ENCODE measurements at regions not wholly inside any gene's neighbourhood (a gene's known extent, or its start where the extent isn't known, plus 50 kb on each side); places are given as distances from the start of the nearest gene placed in this dataset.
A peak's percentile ranks its signal among the peaks of the same experiment; 100 is the strongest.
"Not testable (repeated sequence)": the region's sequence is repeated elsewhere in the genome, so short reads cannot be mapped to it uniquely, and the experiment has no call there.

GRCh38 chr4:116639070-116639577 is 446.3 kb downstream of the TRAM1L1 start:
- no peak for DNase-seq

DNA sequence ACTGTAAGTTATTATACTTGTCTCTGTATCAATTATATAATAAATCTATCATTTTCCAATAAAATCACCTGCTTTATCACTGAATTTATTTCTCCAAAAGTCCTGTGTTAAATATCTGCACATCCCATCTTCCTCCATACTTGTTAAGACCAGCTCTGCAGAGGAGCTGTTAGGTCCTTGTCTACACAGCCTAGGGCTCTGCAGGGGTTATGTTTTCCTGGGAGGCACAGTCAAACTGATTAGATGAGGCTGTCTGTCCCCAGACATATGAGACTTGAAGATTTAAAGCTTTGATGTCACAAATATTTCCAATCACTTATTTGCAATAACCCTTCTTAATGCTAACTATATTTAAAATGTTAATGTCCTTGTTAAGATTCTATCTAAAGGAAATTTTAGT is 446.8 kb downstream of the TRAM1L1 start:
- DNase-seq = no peak

- no peak for DNase-seq
Observed at GRCh38 chr4:116636917-116637316, 448.5 kb downstream of the TRAM1L1 start.

- no peak for DNase-seq
Observed at GRCh38 chr4:116632269-116632668, 453.1 kb downstream of the TRAM1L1 start.

- no peak for DNase-seq
Observed at GRCh38 chr4:116628598-116628997, 456.8 kb downstream of the TRAM1L1 start.

- DNase-seq = no peak
Observed at GRCh38 chr4:116627545-116627944, 457.8 kb downstream of the TRAM1L1 start.

DNA sequence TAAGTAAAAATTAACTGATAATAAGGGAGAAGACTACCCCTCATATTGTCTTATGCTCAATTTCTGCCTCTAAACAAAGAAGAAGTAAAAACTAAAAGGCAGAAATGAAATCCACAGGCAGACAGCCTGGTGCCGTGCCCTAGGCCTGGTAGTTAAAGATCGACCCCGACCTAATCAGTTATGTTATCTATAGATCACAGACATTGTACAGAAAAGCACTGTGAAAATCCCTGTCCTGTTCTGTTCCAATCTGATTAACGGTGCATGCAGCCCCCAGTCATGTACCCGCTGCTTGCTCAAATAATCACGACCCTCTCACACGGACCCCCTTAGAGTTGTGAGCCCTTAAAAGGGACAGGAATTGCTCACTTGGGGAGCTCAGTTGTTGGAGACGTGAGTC is 465.9 kb downstream of the TRAM1L1 start:
- DNase-seq = not testable (repeated sequence)

GRCh38 chr4:116618638-116619037 is 466.7 kb downstream of the TRAM1L1 start:
- no peak for DNase-seq

GRCh38 chr4:116603096-116603495 is 482.3 kb downstream of the TRAM1L1 start:
- no peak for DNase-seq

DNA sequence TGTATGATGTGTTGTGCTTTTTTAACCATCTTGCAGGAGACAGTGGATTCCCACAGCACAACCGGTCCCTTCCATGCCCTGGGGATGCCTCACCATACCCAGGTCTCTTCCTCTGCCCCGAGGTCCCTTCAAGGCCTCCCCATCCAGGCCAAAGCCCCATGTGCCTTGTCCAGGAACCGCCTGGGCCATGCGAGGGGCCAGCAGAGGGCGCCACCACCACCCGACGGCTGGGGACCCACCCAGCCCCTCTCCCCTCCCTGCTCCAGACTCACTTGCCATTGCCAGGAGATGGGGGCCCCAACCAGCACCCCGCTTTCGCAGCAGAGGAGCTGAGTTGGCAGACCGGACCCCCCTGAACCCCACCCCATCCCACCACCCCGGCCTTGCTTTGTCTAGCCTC is 485.5 kb downstream of the TRAM1L1 start:
- DNase-seq = no peak

- no peak for DNase-seq
Observed at GRCh38 chr4:116598980-116599789, 486.2 kb downstream of the TRAM1L1 start.

- no peak for DNase-seq
Observed at GRCh38 chr4:116598155-116598979, 487.0 kb downstream of the TRAM1L1 start.

GRCh38 chr4:116590648-116591047 is 494.7 kb downstream of the TRAM1L1 start:
- DNase-seq = no peak

DNA sequence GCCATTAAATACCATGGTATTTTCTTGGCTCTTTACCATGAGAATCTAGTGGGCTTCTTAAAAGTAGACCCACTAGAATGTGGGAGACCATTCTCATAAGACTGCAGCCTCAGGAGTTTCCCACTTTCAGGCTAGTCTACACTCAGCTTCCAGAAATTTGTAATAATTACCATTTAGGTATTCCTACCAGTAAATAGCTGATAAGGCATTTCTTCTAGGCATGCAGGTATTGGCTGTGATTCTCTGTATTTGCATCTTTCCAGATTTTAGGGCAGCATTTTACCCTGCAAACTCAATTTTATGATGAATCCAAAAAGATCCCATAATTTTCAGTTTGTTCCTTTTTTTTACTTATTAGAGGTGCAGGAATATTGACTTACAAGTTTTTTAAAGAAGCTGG is 496.6 kb downstream of the TRAM1L1 start:
- DNase-seq = no peak

DNA sequence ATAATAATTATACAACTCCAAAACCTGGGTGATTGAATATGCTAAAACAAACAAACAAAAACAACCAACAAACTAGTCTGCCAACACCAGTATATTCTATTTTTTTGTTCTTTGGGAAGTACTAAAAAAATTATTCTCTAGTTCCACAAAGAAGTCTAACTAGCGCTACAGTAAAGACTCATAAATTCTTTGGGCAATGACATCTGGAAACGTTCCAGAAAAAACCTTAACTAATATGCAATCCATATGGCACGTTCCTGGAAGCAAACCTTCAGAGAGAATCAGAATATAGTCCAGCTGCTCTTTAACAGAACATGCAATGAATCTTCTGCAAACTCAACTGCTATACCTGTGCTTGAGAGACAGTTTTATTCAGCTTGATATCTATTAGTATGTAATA is 500.1 kb downstream of the TRAM1L1 start:
- DNase-seq = no peak

GRCh38 chr4:116577321-116577720 is 508.1 kb downstream of the TRAM1L1 start:
- no peak for DNase-seq

GRCh38 chr4:116573540-116573939 is 511.8 kb downstream of the TRAM1L1 start:
- DNase-seq = no peak

- DNase-seq = peak; percentile 0
Observed at GRCh38 chr4:116561768-116562167, 523.6 kb downstream of the TRAM1L1 start.

GRCh38 chr4:116551806-116552205 is 533.6 kb downstream of the TRAM1L1 start:
- no peak for DNase-seq

GRCh38 chr4:116547632-116548031 is 537.7 kb downstream of the TRAM1L1 start:
- no peak for DNase-seq

DNA sequence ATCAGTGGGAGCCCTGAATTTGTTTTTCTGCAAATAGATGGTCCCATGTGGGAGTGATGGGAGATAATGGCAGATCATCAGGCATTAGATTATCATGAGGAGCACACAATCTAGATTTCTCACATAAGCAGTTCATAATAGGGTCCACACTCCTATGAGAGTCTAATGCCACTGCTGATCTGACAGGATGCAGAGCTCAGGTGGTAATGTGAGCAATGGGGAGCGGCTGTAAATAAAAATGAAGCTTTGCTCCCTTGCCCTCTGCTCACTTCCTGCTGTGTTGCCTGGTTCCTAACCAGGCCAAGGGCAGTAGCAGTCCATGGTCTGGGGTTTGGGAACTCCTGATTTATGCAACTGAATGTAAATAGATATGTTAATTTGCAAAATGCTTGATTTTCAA is 538.6 kb downstream of the TRAM1L1 start:
- DNase-seq = no peak

DNA sequence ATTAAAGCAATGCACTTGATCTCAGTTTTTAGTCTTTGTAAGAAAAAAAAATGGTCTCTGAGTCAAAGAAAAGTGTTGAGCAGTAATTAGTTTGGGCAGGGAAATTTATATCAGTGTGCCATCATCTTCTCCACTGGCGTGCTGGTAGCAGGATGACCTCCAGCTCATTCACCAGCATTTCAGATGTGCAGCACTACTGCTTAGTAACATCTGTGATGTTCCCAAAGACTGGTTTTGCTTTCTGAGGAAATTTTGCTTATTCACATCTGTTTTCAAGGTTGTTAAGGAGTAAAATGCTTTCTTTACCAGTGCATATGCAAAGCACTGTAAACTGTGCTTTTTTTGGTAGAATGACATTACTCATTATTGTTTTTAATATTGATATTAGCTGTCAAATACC is 540.4 kb downstream of the TRAM1L1 start:
- no peak for DNase-seq

GRCh38 chr4:116539744-116540143 is 545.6 kb downstream of the TRAM1L1 start:
- DNase-seq = no peak

- DNase-seq = no peak
Observed at GRCh38 chr4:116537828-116538227, 547.5 kb downstream of the TRAM1L1 start.
